Epithelial cell of proximal tubule (primary cell): ENCODE measurements at regions not wholly inside any gene's neighbourhood (a gene's known extent, or its start where the extent isn't known, plus 50 kb on each side); places are given as distances from the start of the nearest gene placed in this dataset.

Source experiments
- DNase-seq: peaks from one replicate; pipeline ENCODE4 v3.0.0-alpha.2; 2011; ENCODE audit warnings: low read depth
- H3K4me3 ChIP-seq: 2 replicates; pipeline ENCODE4 v1.5.1; 2011; ENCODE audit warnings: low read depth, mild to moderate bottlenecking, low read length
- CTCF ChIP-seq: conservative IDR thresholded peaks from 2 replicates; pipeline ENCODE4 v1.5.1; 2012; ENCODE audit warnings: low read depth, mild to moderate bottlenecking, low read length

- no peak for TF ChIP-seq CTCF
- no peak overlapping the region for H3K4me3 ChIP-seq
- DNase-seq = no peak
These were observed 135.9 kb upstream of the LINGO1 start for GRCh38 chr15:77768521-77769078.

GRCh38 chr15:77768107-77768506, 135.4 kb upstream of the LINGO1 start:
- DNase-seq = no peak
- no peak overlapping the region for H3K4me3 ChIP-seq
- no peak for TF ChIP-seq CTCF

GRCh38 chr15:77764095-77764494, 131.4 kb upstream of the LINGO1 start:
- TF ChIP-seq CTCF = no peak
- no peak overlapping the region for H3K4me3 ChIP-seq
- no peak for DNase-seq

GRCh38 chr15:77762747-77763355, 130.1 kb upstream of the LINGO1 start:
- no peak overlapping the region for H3K4me3 ChIP-seq
- TF ChIP-seq CTCF = no peak
- DNase-seq = no peak

GRCh38 chr15:77759896-77760592, 127.3 kb upstream of the LINGO1 start:
- no peak for DNase-seq
- H3K4me3 ChIP-seq = no peak overlapping the region
- no peak for TF ChIP-seq CTCF

- no peak for TF ChIP-seq CTCF
- no peak for DNase-seq
- no peak overlapping the region for H3K4me3 ChIP-seq
These were observed 121.2 kb upstream of the LINGO1 start for GRCh38 chr15:77753939-77754338.

GRCh38 chr15:77753281-77753873, 120.7 kb upstream of the LINGO1 start:
- DNase-seq = no peak

More at GRCh38 chr15:77753281-77753873, 120.7 kb upstream of the LINGO1 start:
- TF ChIP-seq CTCF = no peak
- H3K4me3 ChIP-seq = no peak overlapping the region
